Kidney epithelial cell (primary cell): ENCODE measurements at regions not wholly inside any gene's neighbourhood (a gene's known extent, or its start where the extent isn't known, plus 50 kb on each side); places are given as distances from the start of the nearest gene placed in this dataset.

Source experiments
- DNase-seq: peaks from one replicate; pipeline ENCODE4 v3.0.0-alpha.2; 2010; ENCODE audit warnings: low read depth
- H3K27me3 ChIP-seq: 2 replicates; pipeline ENCODE4 v1.6.0; 2011; ENCODE audit warnings: low read length; ENCODE audit not compliant: control insufficient read depth, insufficient read depth
- H3K36me3 ChIP-seq: 2 replicates; pipeline ENCODE4 v1.5.1; 2011; ENCODE audit warnings: low read length; ENCODE audit not compliant: control insufficient read depth, insufficient read depth
- H3K4me3 ChIP-seq: 2 replicates; pipeline ENCODE4 v1.5.1; 2011; ENCODE audit warnings: low read depth, mild to moderate bottlenecking, control low read depth, low read length
- CTCF ChIP-seq: IDR thresholded peaks from 2 replicates; pipeline ENCODE4 v1.5.1; 2011; ENCODE audit warnings: mild to moderate bottlenecking, moderate library complexity, low read length, control low read depth, inconsistent platforms; ENCODE audit not compliant: insufficient read depth, poor library complexity, severe bottlenecking

- DNase-seq, result no peak
- no peak for TF ChIP-seq CTCF
- no peak overlapping the region for H3K4me3 ChIP-seq
- H3K27me3 ChIP-seq, result no peaks in the 10 kb centered on the region
- H3K36me3 ChIP-seq, result no peaks in the 10 kb centered on the region
Measured at GRCh38 chr6:153574231-153574630, 443.1 kb upstream of the RGS17 start.

DNA sequence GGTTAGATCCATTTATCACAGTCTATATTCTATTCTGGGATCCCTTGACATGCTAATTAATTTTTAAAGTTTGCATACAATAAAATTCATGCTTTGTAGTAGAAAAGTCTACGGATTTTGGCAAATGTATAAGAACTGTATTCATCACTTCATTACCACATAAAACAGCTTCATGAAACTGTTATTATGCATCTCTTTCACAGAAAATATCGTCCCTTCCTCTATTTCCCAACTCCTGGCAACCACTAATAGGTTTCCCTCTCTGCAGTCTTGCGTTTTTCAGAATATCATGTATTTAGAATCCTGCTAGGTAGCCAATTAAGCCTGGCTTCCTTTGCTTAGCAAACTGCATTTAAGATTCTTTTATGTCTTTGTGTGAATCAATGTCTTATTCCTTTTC lies 441.3 kb upstream of the RGS17 start:
- Histone ChIP-seq H3K4me3 (no peak overlapping the region), H3K36me3 (no peaks in the 10 kb centered on the region), H3K27me3 (no peaks in the 10 kb centered on the region)
- no peak for DNase-seq
- no peak for TF ChIP-seq CTCF

- DNase-seq, result no peak
- H3K27me3 ChIP-seq, result no peaks in the 10 kb centered on the region
- H3K4me3 ChIP-seq, result no peak overlapping the region
- H3K36me3 ChIP-seq, result no peaks in the 10 kb centered on the region
- no peak for TF ChIP-seq CTCF
Measured at GRCh38 chr6:153568628-153569027, 437.5 kb upstream of the RGS17 start.

DNA sequence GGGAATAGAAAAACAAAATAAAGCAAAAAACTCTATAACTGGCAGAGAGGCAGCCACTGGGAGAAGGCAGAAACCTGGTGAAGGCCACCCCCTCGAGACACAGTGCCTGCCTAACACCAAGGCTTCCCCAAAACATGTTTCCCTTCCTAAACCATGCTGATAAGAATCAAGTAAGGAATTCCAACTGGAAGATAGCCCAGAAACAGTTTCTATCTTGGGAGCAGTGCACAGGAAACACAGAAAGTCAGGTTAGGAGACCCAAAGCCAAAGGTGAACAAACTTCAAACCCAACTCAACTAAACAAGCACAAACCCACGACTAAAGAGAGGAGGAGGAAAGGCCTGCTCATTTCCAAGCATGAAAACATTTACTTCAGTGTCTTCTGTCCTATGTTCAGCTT lies 433.7 kb upstream of the RGS17 start:
- H3K27me3 ChIP-seq, result no peaks in the 10 kb centered on the region
- no peak for DNase-seq
- H3K4me3 ChIP-seq, result no peak overlapping the region
- no peaks in the 10 kb centered on the region for H3K36me3 ChIP-seq
- no peak for TF ChIP-seq CTCF

GRCh38 chr6:153563001-153563400 lies 431.9 kb upstream of the RGS17 start:
- H3K27me3 ChIP-seq, result no peaks in the 10 kb centered on the region
- H3K36me3 ChIP-seq, result no peaks in the 10 kb centered on the region
- no peak for DNase-seq
- TF ChIP-seq CTCF, result no peak
- no peak overlapping the region for H3K4me3 ChIP-seq

GRCh38 chr6:153553627-153554026 lies 422.5 kb upstream of the RGS17 start:
- peak; percentile 60 for TF ChIP-seq CTCF
- no peaks in the 10 kb centered on the region for H3K27me3 ChIP-seq
- H3K4me3 ChIP-seq, result no peak overlapping the region
- no peaks in the 10 kb centered on the region for H3K36me3 ChIP-seq
- no peak for DNase-seq
